HCT116 (cell line): ENCODE measurements at regions not wholly inside any gene's neighbourhood (a gene's known extent, or its start where the extent isn't known, plus 50 kb on each side); places are given as distances from the start of the nearest gene placed in this dataset.

Experiments
- ATAC-seq: fragments of 200-7000 bp; cut with Tn5 transposase; 2 replicates; pipeline ENCODE4 v1.9.1; 2020; ENCODE audit warnings: mild to moderate bottlenecking, moderate library complexity
- BruUV-seq: library from RNA; stranded (reverse); fragments of 400-500 nt; replicated peaks from 2 replicates; lab custom pipeline; 2021; lab: Mats Ljungman, UMichigan
- CTCF ChIA-PET: fragments of 300-600 bp; sonication (Branson Sonifier 250); formaldehyde crosslinking; loops from one replicate; lab custom pipeline; 2021; ENCODE audit warnings: antibody characterized with exemption; lab: Charles Lee
- POLR2A ChIA-PET: fragments of 300-600, 350-600 bp; sonication (Branson Sonifier 250); formaldehyde crosslinking; loops from one replicate; lab custom pipeline; 2021; ENCODE audit warnings: antibody characterized with exemption; lab: Charles Lee
- RAD21 ChIA-PET, 2 experiments: fragments of 300-600 bp; sonication (Branson Sonifier 250); formaldehyde crosslinking; loops; one replicate each; lab custom pipeline; 2023; ENCODE audit warnings: low total read pairs in 2 of 2; ENCODE audit not compliant: uncharacterized antibody in 2 of 2, unreplicated experiment in 2 of 2, low non-redundant PET in 1 of 2; lab: Charles Lee
- DNase-seq: peaks from one replicate; pipeline ENCODE4 v3.0.0-alpha.2; 2010; ENCODE audit warnings: low read depth, low spot score
- H2AFZ ChIP-seq: fragments of 200-600 bp; shearing (Covaris generic), sonication (generic); 2 replicates; pipeline ENCODE4 v1.6.1; 2017; ENCODE audit warnings: low read depth, mixed run types, mixed read lengths, antibody characterized with exemption, low read length; ENCODE audit not compliant: poor library complexity, severe bottlenecking
- H3K27ac ChIP-seq: 2 replicates; pipeline ENCODE4 v1.5.1; 2012; ENCODE audit warnings: low read depth, low read length
- H3K27me3 ChIP-seq: fragments of 200-600 bp; sonication (generic); 2 replicates; pipeline ENCODE4 v1.6.1; 2016; ENCODE audit warnings: mixed run types, low read length, mixed read lengths; ENCODE audit not compliant: insufficient read depth
- H3K36me3 ChIP-seq, 2 experiments: fragments of 200-500 bp in 1 of 2; fragments of 200-600 bp in 1 of 2; sonication (Bioruptor generic) in 1 of 2; sonication (generic) in 1 of 2; 2 replicates each; pipeline versions ENCODE4 v1.5.1 to v1.6.1; 2014 to 2016; ENCODE audit warnings: low read length in 2 of 2, inconsistent platforms in 1 of 2, mixed read lengths in 1 of 2, mixed run types in 1 of 2; ENCODE audit not compliant: insufficient read depth in 2 of 2, control insufficient read depth in 1 of 2
- H3K4me1 ChIP-seq, 2 experiments: fragments of 200-600 bp in 1 of 2; sonication (generic) in 1 of 2; 2 replicates each; pipeline versions ENCODE4 v1.5.1 to v1.6.1; 2012 to 2017; ENCODE audit warnings: low read length in 2 of 2, inconsistent platforms in 1 of 2, mild to moderate bottlenecking in 1 of 2, mixed read lengths in 1 of 2, mixed run types in 1 of 2, moderate library complexity in 1 of 2; ENCODE audit not compliant: insufficient read depth in 2 of 2, control insufficient read depth in 1 of 2
- H3K4me2 ChIP-seq: fragments of 200-600 bp; sonication (generic); 2 replicates; pipeline ENCODE4 v1.6.1; 2017; ENCODE audit warnings: mixed run types, low read length, mixed read lengths
- H3K4me3 ChIP-seq, 2 experiments: fragments of 200-600 bp in 1 of 2; sonication (generic) in 1 of 2; replicated peaks in 1 of 2; 2 replicates each; pipeline ENCODE4 v1.5.1; 2011 to 2016; ENCODE audit warnings: low read length in 2 of 2, control low read depth in 1 of 2, low read depth in 1 of 2, mild to moderate bottlenecking in 1 of 2, mixed read lengths in 1 of 2, mixed run types in 1 of 2
- H3K79me2 ChIP-seq: fragments of 200-600 bp; sonication (generic); 2 replicates; pipeline ENCODE4 v1.6.1; 2017; ENCODE audit warnings: mild to moderate bottlenecking, mixed run types, low read length, moderate library complexity, mixed read lengths; ENCODE audit not compliant: insufficient read depth
- H3K9ac ChIP-seq: fragments of 200-600 bp; sonication (generic); 2 replicates; pipeline ENCODE4 v1.6.1; 2016; ENCODE audit warnings: low read length, mixed read lengths
- H3K9me2 ChIP-seq: fragments of 200-600 bp; sonication (generic), shearing (Covaris generic); 2 replicates; pipeline ENCODE4 v1.6.1; 2017; ENCODE audit warnings: mixed run types, mild to moderate bottlenecking, moderate library complexity; ENCODE audit not compliant: insufficient read depth
- H3K9me3 ChIP-seq, 2 experiments: fragments of 200-500 bp in 1 of 2; fragments of 200-600 bp in 1 of 2; sonication (Bioruptor generic) in 1 of 2; sonication (generic) in 1 of 2; 2 replicates each; pipeline ENCODE4 v1.6.1; 2014 to 2017; ENCODE audit warnings: low read length in 2 of 2, mixed read lengths in 2 of 2, inconsistent platforms in 1 of 2, low read depth in 1 of 2, mild to moderate bottlenecking in 1 of 2, mixed run types in 1 of 2, moderate library complexity in 1 of 2; ENCODE audit not compliant: control insufficient read depth in 1 of 2, insufficient read depth in 1 of 2
- H4K20me1 ChIP-seq: fragments of 200-600 bp; sonication (generic), shearing (Covaris generic); 2 replicates; pipeline ENCODE4 v1.6.1; 2017; ENCODE audit warnings: mixed run types, mild to moderate bottlenecking, moderate library complexity; ENCODE audit not compliant: insufficient read depth
- CBX3 ChIP-seq: IDR thresholded peaks from 2 replicates; pipeline ENCODE4 v1.6.1; 2012; ENCODE audit warnings: low read depth
- CTCF ChIP-seq, 3 experiments: fragments of 200-600 bp in 1 of 3; sonication (generic) in 1 of 3; IDR thresholded peaks in 2 of 3; conservative IDR thresholded peaks in 1 of 3; 2 replicates each; pipeline ENCODE4 v1.5.1; 2012 to 2017; ENCODE audit warnings: low read depth in 2 of 3, low read length in 2 of 3, antibody characterized with exemption in 1 of 3, borderline replicate concordance in 1 of 3, control low read depth in 1 of 3, mild to moderate bottlenecking in 1 of 3, mixed read lengths in 1 of 3, mixed run types in 1 of 3, moderate library complexity in 1 of 3; ENCODE audit not compliant: insufficient read depth in 1 of 3
- EGR1 ChIP-seq: IDR thresholded peaks from 2 replicates; pipeline ENCODE4 v1.6.1; 2012; ENCODE audit warnings: low read depth
- EZH2 ChIP-seq: fragments of 200-600 bp; sonication (generic); IDR thresholded peaks from 2 replicates; pipeline ENCODE4 v1.6.1; 2017; ENCODE audit warnings: antibody characterized with exemption, mixed run types
- FOSL1 ChIP-seq: IDR thresholded peaks from 2 replicates; pipeline ENCODE4 v1.6.1; 2012; ENCODE audit warnings: low read depth
- JUND ChIP-seq: IDR thresholded peaks from 2 replicates; pipeline ENCODE4 v1.6.1; 2012
- RAD21 ChIP-seq: IDR thresholded peaks from 2 replicates; pipeline ENCODE4 v1.6.1; 2012; ENCODE audit warnings: low read depth, mild to moderate bottlenecking
- REST ChIP-seq: IDR thresholded peaks from 2 replicates; pipeline ENCODE4 v1.6.1; 2012; ENCODE audit warnings: low read depth
- SIN3A ChIP-seq: IDR thresholded peaks from 2 replicates; pipeline ENCODE4 v1.6.1; 2012; ENCODE audit warnings: low read depth
- SP1 ChIP-seq: IDR thresholded peaks from 2 replicates; pipeline ENCODE4 v1.6.1; 2012; ENCODE audit warnings: low read depth
- SRF ChIP-seq: IDR thresholded peaks from 2 replicates; pipeline ENCODE4 v1.6.1; 2012; ENCODE audit warnings: low read depth
- TCF7L2 ChIP-seq: IDR thresholded peaks from 2 replicates; pipeline ENCODE4 v1.7.0; 2011; ENCODE audit warnings: borderline replicate concordance, inconsistent platforms; ENCODE audit not compliant: insufficient read depth, insufficient read length; ENCODE audit errors: extremely low read depth
- ZBTB33 ChIP-seq: IDR thresholded peaks from 2 replicates; pipeline ENCODE4 v1.6.1; 2011; ENCODE audit warnings: mild to moderate bottlenecking, low read length, moderate library complexity; ENCODE audit not compliant: insufficient replicate concordance; ENCODE audit errors: extremely low read depth
- ZNF274 ChIP-seq: fragments of 200-500 bp; sonication (Bioruptor generic); IDR thresholded peaks from 2 replicates; pipeline ENCODE4 v1.6.1; 2014; ENCODE audit warnings: mild to moderate bottlenecking, low read depth, low read length, inconsistent platforms
- intact Hi-C: fragments of 100-400 bp; cut with micrococcal nuclease; formaldehyde crosslinking; loops from 2 replicates; pipeline ENCODE4 v1.10.0; 2022

- Histone ChIP-seq H3K9ac (no peak overlapping the region), H4K20me1 (no peaks in the 10 kb centered on the region), H3K4me3 (no peak overlapping the region), H3K4me1 (peaks cover 0 to 8% of the 10 kb centered on the region in 2 experiments; a peak in 2 of 4 replicates), H3K4me2 (no peak overlapping the region), H3K79me2 (no peaks in the 10 kb centered on the region), H3K9me3 (no peaks in the 10 kb centered on the region), H3K27ac (no peak overlapping the region), H3K9me2 (no peaks in the 10 kb centered on the region), H3K36me3 (no peaks in the 10 kb centered on the region), H2AFZ (no peak overlapping the region), H3K27me3 (no peaks in the 10 kb centered on the region)
- intact Hi-C loops = no loop called here
- RAD21 ChIA-PET = no interaction called here
- CTCF ChIA-PET = interaction anchor here (1.5 kb wide), 1 partner anchor 70 kb away, joined by 3 read pairs; no protein-coding TSS in a partner anchor
- DNase-seq (no peak), ATAC-seq (no peak)
- POLR2A ChIA-PET = no interaction called here
- BruUV-seq = no TSS peak
- no peak for TF ChIP-seq TCF7L2
These were observed 70.5 kb upstream of the COL13A1 start for GRCh38 chr10:69731184-69731583.

- H3K4me1 ChIP-seq = peaks cover 0 to 8% of the 10 kb centered on the region in 2 experiments; a peak in 2 of 4 replicates
- no peaks in the 10 kb centered on the region for H3K36me3 ChIP-seq
- H3K9me3 ChIP-seq = no peaks in the 10 kb centered on the region
- H3K27ac ChIP-seq = no peak overlapping the region
- intact Hi-C loops = no loop called here
- H3K4me3 ChIP-seq = no peak overlapping the region
- H3K79me2 ChIP-seq = no peaks in the 10 kb centered on the region
- H3K9me2 ChIP-seq = no peaks in the 10 kb centered on the region
- ATAC-seq = no peak
- ChIA-PET POLR2A (no interaction called here), RAD21 (no interaction called here), CTCF (interaction anchor here (1.5 kb wide), 1 partner anchor 69 kb away, joined by 3 read pairs; no protein-coding TSS in a partner anchor)
- no TSS peak for BruUV-seq
- H4K20me1 ChIP-seq = no peaks in the 10 kb centered on the region
- no peak for DNase-seq
- H2AFZ ChIP-seq = no peak overlapping the region
- H3K27me3 ChIP-seq = no peaks in the 10 kb centered on the region
- no peak overlapping the region for H3K4me2 ChIP-seq
- no peak overlapping the region for H3K9ac ChIP-seq
- TF ChIP-seq FOSL1 (no peak), JUND (no peak), REST (no peak), ZBTB33 (no peak), EZH2 (no peak), SIN3A (no peak), CTCF (IDR thresholded peaks at IDR 0.05 in 2 of 3, conservative IDR thresholded peaks at IDR 0.05 in 1 of 3; ENCODE audit: borderline replicate concordance in 1 of 3, insufficient read depth in 1 of 3, low read depth in 2 of 3, low read length in 2 of 3) (no peak), EGR1 (no peak), ZNF274 (no peak), SP1 (no peak), RAD21 (no peak), CBX3 (no peak), SRF (no peak)
These were observed 70.0 kb upstream of the COL13A1 start for GRCh38 chr10:69731698-69732097.
